DND-41 (cell line): ENCODE measurements at regions not wholly inside any gene's neighbourhood (a gene's known extent, or its start where the extent isn't known, plus 50 kb on each side); places are given as distances from the start of the nearest gene placed in this dataset.

Experiments
- CTCF ChIP-seq: IDR thresholded peaks from 2 replicates; pipeline ENCODE4 v1.5.1; 2012; ENCODE audit warnings: borderline replicate concordance, low read length, moderate library complexity, mild to moderate bottlenecking; ENCODE audit not compliant: poor library complexity, severe bottlenecking; ENCODE audit errors: extremely low read depth
- EZH2 ChIP-seq: IDR thresholded peaks from 3 replicates; pipeline ENCODE4 v1.6.1; 2012; ENCODE audit warnings: borderline replicate concordance, low read depth, mild to moderate bottlenecking, moderate library complexity, low read length, inconsistent platforms; ENCODE audit not compliant: severe bottlenecking

GRCh38 chr9:119963258-119963797, 594.1 kb upstream of the BRINP1 start:
- TF ChIP-seq CTCF (no peak), EZH2 (no peak)
